Cardiac fibroblast (primary cell): ENCODE measurements at regions not wholly inside any gene's neighbourhood (a gene's known extent, or its start where the extent isn't known, plus 50 kb on each side); places are given as distances from the start of the nearest gene placed in this dataset.

ENCODE experiments used
- DNase-seq, 2 donors: peaks; one replicate each; pipeline versions ENCODE4 v3.0.0 to v3.0.0-alpha.2; 2010; ENCODE audit warnings: low read depth in 2 of 2
- H3K4me3 ChIP-seq, 2 donors: replicated peaks in 1 of 2; 1 replicate in 1 of 2; 2 replicates in 1 of 2; pipeline ENCODE4 v1.5.1; 2011; ENCODE audit warnings: low read depth in 2 of 2, low read length in 2 of 2, mild to moderate bottlenecking in 2 of 2, moderate library complexity in 1 of 2
- CTCF ChIP-seq: IDR thresholded peaks from one replicate; pipeline ENCODE4 v1.5.1; 2011; ENCODE audit warnings: low read depth, mild to moderate bottlenecking, low read length, inconsistent platforms

GRCh38 chr4:56253666-56254305 lies 133.5 kb downstream of the AASDH start:
- no peak for TF ChIP-seq CTCF

GRCh38 chr4:56252561-56253152 lies 134.6 kb downstream of the AASDH start:
- H3K4me3 ChIP-seq: no peak overlapping the region
- DNase-seq: no peak
- no peak for TF ChIP-seq CTCF

More at GRCh38 chr4:56253666-56254305, 133.5 kb downstream of the AASDH start:
- H3K4me3 ChIP-seq: no peak overlapping the region
- no peak for DNase-seq

DNA sequence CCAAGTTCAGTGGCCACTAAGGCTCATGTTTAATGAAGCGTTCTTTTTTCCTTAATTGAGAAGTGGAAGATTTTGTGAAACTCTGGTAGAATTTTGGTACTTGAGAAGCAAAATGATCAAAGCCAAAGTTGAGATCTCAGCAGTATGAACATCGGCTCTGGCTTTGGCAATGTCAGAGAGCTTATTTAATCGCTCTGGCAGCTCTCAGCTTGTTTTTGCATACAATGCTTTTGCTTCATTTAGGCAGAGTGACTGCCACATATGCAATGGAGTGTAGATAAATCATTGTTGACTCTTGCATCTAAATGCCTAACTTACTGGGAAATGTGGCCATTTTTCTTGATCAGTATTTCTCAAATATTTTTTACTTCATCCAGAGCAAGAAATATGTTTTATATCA lies 135.7 kb downstream of the AASDH start:
- no peak overlapping the region for H3K4me3 ChIP-seq
- no peak for TF ChIP-seq CTCF
- DNase-seq: no peak

DNA sequence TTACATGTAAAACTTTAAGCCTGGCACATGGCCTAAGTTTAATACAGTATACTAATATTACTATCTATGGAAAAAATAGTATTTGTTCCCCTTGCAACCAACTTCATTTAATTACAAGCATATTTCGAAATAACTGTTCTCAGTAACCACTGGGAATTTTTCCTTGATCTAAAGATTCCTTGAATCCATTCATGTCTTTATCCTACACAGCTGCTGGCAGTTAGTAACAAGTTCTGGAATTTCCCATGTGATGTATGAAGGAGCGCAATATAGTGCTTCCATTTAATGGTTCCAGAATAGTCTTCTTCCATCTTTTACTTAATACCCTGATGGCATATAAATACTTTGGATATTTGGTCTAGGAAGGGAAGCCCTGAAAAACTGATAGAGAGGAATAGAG lies 136.5 kb downstream of the AASDH start:
- DNase-seq: peak in 1 of 2 donors; percentile 29
- H3K4me3 ChIP-seq: no peak overlapping the region
- TF ChIP-seq CTCF: no peak

DNA sequence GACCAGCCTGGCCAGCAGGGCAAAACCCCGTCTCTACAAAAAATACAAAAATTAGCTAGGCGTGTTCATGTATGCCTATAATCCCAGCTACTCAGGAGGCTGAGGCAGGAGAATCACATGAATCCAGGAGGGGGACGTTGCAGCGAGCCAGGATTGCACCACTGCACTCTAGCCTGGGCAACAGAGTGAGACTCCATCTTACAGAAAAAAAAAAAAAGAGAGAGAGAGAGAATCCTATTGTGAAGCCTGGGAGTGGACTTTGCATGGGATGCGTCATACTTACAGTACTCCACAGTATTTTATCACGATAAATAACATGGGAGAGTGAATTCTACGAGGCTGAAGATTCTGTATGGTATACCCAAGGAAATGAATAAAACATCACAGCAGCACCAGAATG lies 139.6 kb downstream of the AASDH start:
- TF ChIP-seq CTCF: no peak
- no peak for DNase-seq
- H3K4me3 ChIP-seq: no peak overlapping the region

GRCh38 chr4:56246233-56246610 lies 141.1 kb downstream of the AASDH start:
- no peak overlapping the region for H3K4me3 ChIP-seq
- no peak for DNase-seq
- TF ChIP-seq CTCF: no peak
